Stimulated activated CD8-positive, alpha-beta memory T cell treated with anti-CD3 and anti-CD28 coated beads, Interleukin-7, amount 100 ng/mL, for 24 hours (primary cell): ENCODE measurements at regions not wholly inside any gene's neighbourhood (a gene's known extent, or its start where the extent isn't known, plus 50 kb on each side); places are given as distances from the start of the nearest gene placed in this dataset.
"Not testable (repeated sequence)": the region's sequence is repeated elsewhere in the genome, so short reads cannot be mapped to it uniquely, and the experiment has no call there.

Experiments used
- DNase-seq: peaks from one replicate; pipeline ENCODE4 v3.0.0-alpha.2; 2020; ENCODE audit warnings: low read depth

DNA sequence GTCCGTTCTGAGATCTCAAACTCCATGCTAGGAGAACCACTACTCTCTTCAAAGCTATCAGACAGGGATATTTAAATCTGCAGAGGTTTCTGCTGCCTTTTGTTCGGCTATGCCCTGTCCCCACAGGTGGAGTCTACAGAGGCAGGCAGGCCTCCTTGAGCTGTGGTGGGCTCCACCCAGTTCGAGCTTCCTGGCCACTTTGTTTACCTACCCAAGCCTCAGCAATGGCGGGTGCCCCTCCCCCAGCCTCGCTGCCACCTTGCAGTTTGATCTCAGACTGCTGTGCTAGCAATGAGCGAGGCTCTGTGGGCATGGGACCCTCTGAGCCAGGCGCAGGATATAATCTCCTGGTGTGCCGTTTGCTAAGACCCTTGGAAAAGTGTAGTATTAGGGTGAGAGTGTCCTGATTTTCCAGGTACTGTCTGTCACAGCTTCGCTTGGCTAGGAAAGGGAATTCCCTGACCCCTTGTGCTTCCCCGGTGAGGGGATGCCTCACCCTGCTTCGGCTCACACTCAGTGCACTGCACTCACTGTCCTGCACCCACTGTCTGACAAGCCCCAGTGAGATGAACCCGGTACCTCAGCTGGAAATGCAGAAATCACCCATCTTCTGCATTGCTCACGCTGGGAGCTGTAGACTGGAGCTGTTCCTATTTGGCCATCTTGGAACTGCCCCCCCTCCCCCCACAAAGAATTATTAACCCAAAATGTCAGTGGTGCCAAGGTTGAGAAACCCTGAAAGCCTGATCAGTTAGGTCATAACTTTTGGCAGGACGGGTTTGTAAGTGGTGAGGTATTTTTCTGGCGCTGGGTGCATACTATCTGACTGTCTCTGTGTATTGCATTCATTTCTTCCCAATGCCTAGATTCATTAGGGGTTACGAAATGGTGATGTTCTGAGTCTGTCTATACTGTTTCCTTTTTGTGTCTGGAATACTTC, 181.4 kb downstream of the TEX29 start:
- not testable (repeated sequence) for DNase-seq

DNA sequence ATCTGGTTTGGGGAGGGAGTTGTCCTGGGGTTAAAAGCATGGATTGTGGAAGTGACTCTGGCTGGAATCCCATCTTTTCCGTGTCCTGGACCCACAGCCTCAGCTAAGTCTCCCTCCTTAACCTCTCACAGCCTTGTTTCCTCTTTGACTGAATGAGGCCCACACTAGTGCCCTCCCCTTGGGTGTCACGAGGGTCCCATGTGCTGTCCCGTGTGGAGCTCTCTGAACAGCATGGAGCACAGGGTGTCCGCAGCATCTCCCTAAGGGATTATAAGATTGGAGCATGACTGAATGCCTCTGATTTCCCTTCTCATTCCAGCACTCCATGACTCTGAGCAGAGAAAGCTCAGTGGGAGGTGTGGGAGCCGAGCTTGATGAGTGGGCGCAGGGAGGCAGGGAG, 182.5 kb downstream of the TEX29 start:
- no peak for DNase-seq

DNA sequence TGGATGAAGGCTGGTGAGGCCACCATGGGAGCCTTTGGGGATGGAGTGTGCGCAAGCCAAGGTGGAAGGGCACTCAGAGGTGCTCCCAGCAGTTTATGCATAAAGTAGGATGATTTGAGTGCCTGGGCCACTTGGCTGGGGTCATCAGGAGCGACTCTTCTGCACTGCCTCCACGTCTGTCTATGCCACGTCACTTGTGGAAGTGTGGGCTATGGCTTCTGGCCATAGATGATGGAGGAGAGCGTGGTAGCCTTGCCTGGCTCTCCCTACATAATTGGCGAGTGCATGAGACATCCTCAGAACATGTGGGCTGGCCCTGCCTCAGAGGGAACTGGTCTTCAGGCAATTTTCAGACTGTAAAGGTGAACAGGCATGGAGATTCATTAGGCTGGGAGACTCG, 182.9 kb downstream of the TEX29 start:
- DNase-seq = no peak

DNA sequence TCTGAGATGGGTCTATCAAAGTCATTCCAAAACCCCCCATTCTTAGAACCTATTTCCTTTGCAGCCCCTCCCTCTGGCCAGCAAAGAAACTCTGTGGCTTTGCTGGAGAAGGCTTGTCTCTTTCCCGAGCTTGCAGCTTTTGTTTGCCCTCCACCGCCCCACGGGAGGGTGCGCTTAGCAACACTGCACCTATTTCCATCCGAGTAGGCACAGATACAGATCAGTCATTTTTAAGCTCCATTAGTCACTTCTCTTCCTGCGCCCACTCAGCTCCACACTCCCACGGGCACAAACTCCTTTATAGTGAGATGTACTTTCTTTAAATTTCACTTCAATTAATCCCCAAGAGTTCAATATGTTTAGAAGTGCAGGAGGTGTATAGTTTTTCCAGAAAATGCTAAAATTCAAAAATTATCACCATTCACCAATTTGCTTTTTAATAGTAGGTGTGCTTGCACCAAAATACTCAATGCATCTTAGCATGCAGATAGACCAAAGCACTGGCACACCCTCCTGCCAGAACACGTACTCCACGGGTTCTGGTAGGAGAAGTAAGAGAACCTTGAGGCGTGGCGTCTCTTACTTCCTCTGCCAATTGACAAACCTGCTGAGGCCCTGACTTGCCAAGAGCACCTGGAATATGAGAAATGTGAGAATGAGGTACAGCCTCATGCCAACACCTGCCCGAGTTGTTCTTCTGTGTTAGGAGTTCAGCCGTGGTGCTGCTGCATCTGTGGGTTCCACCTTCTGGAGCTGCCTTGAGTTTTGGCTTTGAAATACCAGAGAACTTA, 183.7 kb downstream of the TEX29 start:
- no peak for DNase-seq

DNA sequence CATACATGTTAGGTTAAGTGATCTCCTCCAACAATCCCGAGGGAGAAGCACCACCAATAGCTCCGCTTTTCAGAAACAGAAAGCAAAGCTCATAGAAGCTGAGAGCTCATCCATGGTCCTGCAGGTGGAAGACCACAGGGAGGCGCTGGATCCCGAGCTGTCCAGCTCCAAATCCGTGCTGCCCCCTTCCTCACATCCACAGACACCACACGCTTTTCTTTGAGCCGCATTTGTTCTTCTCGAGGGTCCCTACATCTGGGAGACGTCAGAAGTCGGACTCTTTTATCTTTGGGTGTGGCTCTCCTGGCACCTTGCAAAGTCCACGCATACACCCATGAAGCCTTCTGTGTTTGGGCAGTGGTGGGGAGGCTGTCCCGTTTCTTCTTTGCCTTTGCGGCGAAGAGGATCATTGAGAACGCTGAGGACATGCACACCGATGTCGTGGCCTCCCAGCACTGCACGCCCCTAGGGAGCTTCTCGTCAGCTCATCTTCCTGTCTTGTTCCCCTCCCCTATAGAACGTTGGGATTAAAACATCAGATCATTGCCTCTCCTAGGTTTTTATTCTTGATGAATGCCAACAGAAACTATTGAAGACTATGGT, 184.8 kb downstream of the TEX29 start:
- no peak for DNase-seq

DNA sequence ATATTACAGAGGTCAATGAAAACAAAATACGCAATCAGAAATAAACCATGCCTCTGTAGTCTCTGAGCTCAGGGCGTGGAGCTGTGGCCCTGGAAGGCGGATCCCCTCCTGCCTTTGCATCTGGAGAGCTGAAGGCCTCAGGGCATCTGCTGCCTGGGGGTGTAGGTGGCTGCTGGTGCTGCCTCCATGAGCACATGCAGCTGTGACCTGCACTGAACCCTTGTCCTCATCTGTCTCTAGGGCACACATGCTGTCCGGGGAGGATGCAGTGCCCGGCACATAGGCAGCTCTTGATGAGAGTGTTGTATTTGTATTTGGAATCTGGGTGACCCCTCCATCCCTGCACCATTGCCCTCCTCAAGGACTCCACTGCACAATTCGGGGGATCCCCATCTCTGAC, 185.7 kb downstream of the TEX29 start:
- no peak for DNase-seq

DNA sequence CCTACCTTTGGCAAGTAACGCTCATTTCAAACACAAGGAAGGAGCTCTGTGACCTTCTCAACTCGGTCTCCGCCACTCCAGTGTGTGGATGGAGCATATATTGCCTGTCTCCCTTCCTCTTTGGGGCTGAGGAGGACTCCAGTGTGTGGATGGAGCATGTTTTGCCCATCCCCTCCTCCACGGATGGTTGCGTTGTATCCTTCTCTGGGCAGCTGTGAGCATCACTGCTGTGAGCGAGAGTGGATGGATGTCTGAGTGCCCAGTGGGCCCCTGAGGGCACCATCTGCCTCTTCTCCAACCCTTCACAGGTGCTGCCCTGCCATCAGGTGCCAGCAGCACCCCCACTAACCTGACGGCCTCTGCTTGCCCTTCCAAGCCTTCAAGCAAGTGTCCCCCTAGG, 186.2 kb downstream of the TEX29 start:
- DNase-seq = no peak

DNA sequence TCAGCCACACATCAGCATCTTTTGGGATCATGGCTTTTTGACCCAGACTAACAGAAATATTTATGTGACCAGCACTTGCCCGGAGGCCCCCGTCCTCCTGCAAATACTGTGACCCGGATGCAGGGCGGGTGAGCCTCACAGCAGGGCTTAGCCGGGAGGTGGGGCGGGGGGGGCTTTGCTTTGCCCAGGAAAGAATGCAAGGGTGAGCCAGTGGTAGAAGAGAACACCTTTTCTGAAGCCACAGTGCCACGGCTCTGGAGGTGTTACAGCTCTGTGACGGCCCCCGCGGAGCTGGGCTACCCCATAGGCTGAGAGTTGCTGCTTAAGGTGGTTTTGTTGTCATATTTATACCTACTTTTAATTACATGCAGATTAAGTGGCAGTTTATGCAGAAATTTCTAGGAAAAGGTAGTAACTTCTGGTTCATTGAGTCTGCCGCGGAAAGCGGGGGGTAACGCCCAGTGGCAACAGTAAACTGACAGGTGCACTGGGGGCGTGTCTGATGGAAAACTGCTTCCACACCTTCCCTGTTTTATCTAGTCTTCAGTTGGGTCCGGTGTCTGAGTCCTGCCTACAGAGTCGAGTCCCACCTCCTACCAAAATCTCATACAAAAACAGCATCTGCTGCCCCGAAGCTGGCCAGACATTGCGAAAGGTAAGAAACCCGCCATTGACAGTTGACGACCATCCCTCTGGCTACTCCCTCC, 187.9 kb downstream of the TEX29 start:
- no peak for DNase-seq

DNA sequence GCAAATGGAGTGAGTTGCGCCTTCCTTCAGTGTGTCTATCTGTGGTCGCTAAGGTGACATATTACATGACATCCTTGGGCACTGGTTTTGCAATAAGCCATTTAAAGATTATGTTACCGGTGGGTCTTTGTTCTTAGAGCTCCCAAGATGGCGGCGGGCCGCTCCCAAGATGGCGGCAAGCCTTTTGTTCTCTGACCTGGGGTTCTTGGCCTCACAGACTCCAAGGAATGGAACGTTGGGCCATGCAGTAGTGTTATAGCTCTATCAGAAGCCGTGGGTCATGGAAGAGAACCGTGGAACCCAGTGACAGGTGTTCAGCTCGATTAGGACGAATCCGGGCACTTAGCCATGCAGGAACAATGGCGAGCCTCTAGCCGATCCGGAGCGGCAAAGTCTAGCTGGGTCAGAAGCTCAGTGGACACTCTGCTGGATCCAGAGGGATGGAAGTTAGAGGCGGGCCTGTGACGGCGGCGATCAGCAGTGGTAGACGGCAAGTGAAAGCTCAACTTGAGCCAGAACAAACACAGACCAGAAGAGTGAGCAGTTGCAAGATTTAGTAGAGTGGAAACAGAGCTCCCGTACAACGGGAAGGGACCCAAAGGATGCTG, 188.6 kb downstream of the TEX29 start:
- DNase-seq = no peak

DNA sequence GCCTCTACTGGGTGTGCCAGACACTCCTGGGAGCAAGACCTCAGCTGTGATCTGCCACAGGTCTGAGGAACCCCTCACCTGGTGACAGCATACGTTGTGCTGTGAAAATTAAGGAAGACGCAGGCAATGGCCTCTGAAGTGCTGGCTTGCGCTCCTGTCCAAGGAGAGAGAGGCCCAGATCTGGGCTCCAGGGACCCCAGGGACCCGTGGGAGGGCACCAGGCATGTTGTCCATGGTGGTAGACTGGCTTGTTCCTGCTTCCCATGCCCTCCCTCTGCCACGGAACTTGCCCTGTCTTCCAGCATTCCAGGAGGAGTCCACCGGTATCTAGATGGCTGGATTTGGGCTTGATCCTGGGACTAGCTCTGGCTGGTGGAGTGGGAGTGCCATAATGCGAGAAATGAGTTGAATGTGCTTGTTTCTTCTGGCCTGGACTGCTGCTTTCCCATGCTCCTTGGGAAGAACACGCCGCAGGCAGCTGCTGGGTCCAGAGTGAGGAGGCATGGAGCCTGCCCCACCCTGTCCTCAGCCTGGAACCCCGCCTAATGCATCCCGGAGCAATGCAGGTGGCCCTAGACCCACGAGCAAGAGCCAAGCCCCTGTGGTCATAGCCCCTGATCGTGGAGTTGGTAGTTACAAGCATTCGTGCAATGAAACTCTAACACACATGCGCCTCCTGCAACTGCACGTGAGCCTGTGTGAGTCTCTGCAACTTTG, 190.2 kb downstream of the TEX29 start:
- DNase-seq = no peak

DNA sequence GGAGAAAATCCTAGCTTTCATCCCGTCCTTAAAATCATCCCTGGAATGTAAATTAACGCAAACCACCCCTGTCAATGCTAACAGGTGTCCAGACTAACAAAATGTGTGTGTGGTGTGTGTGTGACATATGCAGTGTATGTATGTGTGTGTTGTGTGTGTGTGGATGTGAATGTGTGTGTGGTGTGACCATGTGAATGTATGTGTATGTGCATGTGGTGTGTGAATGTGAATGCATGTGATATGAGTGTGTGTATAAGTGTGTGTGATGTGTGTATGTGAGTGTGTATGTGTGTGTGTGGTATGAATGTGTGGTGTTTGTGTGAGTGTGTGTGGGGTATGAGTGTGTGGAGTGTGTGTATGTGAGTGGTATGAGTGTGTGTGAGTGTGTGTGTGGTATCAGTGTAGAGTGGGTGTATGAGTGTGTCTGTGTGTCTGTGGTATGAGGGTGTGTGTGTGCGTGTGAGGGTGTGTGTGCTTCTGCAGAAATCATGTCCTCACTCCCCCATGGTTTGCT, 190.8 kb downstream of the TEX29 start:
- no peak for DNase-seq

DNA sequence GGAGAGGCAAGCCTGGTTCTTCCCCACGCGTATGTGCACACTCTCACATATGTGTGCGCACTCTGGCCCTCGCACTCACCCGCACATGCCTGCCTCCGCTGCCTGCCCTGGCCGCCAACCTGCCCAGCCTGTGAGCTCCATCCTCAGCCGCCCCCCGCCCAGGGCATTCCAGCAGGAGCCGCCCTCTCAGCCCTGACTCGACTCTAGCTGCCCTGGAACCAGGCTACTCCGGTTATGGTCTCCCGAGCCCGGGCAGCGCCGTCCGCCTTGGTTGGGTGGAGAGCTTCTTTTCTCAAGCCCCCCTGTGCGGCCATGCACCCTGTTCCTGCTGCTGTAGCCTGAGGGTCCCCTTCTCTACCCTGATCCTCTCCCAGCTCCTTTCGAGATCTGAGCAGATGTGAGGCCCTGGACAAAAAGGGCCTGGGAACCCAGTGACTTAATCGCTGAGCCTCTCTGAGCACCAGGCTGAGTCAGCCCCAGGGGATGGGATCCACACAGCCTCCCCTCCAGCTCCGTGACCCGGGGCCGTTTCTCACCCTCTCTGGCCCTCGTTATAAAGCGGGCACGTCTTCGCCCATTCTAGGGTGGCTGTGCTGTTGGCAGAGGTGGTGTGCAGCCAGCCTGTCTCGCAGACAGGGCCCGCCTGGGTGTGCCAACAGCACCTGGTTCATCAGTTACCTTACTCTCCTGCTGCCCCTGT, 191.5 kb downstream of the TEX29 start:
- DNase-seq = no peak

DNA sequence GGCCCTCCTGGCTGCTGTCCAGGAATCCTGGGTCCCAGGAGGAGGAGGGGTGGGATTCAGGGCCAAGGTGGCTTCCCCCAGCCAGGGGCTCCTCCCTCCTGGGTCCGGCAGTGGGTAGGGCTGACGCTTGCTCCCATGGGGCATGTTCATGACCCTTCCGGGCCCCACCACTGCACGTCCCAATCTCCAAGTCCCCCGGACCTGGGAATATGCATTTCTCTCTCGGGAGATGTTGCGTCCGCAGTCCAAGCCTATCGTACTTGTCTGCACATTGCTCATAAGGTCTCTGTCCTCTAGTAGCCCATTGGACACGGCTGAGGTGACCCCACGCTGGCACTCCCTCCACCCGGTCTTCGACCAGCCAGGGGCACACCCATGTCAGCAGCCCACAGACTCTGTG, 192.3 kb downstream of the TEX29 start:
- no peak for DNase-seq

DNA sequence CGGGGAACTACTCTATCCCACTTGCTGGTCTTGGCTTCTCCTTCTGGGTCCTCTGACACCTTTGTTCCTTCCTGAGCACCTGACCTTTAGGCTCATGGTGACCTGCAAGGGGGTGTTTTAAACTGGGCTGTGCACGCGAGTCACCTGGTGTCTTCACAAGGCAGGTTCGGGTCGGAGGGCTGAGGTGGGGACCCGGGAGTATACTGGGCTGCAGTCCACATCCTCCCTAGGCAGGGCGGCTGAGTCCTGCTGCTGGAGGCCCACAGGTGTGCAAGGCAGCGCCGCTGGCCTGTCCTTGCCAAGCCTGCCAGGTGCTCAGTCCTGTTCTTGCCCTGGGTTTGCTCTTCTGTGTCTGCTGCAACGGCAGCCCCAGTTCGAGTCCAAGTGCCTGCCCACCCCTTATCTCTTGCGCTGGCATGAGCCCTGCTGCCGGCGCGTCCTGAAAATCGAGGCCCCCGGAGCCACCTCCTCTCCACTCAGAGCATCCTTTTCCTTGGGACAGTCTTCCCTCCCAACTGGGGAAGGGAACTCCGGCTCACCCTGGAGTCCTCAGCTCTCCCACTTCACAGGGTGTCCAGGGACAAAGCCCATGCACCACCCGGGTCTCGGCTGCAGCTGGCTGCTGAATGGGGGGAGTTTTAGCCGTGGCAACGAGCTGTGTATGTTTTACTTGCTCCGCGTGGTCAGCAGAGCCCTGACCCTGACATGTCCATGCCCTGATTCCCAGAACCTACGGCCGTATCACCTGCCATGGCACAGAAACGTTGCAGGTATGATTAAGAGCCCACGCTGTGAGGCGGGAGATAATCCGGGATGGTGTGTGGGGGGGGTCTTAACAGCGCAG, 193.5 kb downstream of the TEX29 start:
- DNase-seq = no peak

DNA sequence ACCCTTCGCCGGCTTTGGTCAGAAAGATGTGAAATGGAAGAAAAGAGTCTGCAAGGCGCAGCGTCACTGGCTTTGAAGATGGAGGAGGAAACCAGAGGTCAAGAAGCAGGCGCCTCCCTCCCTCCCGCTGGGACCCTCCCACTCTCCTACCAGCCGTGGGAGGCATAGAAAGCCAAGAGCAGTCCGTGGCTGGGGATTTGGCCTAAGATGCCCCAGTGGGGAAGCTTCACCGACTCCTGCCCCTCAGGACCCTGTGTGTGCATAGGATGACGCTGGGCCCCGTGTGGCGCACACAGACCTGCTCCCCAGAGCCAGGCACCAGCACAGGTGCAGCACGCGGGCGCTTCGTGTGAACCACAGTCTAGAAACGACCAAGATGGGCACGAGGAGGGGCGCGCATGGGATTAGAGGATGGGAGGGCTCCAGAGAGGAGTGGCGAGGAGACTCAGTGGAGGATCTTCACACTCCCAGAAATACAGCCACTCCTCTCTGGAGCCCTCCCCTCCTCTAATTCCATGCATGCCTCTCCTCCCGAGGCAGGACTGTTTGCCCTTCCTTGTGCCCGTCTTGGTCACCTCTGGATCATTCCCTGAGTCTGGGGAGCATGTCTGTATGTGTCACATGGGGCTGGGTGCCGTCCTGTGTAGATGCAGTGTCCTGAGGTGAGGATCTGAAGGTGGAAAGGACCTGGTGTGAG, 194.3 kb downstream of the TEX29 start:
- no peak for DNase-seq

DNA sequence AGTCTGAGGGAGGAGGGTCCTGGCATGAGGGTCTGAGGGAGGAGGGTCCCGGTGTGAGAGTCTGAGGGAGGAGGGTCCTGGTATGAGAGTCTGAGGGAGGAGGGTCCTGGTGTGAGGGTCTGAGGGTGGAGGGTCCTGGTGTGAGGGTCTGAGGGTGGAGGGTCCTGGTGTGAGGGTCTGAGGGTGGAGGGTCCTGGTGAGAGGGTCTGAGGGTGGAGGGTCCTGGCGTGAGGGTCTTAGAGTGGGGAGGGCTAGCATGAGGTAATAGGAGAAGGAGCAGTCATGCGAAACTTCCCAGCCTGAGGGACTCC, 194.8 kb downstream of the TEX29 start:
- DNase-seq = no peak

DNA sequence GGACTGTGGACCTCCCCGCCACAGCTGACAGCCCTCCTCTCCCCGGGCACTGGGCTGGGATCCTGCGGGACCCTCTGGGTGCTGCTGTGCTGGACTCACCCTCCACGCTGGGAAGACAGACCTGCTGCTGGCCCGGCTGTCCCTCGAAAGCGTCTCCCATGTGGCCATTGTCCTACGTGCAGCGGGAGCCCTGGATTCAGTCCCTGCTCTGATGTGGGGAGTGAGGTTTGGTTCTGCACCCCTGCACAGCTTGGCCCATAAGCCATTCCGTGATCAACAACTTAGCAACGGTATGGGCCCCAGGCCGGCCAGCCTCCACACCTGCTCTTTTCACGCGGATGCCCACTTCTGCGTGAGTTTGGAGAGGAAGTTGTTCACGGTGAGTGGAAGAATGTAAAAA, 195.2 kb downstream of the TEX29 start:
- no peak for DNase-seq

DNA sequence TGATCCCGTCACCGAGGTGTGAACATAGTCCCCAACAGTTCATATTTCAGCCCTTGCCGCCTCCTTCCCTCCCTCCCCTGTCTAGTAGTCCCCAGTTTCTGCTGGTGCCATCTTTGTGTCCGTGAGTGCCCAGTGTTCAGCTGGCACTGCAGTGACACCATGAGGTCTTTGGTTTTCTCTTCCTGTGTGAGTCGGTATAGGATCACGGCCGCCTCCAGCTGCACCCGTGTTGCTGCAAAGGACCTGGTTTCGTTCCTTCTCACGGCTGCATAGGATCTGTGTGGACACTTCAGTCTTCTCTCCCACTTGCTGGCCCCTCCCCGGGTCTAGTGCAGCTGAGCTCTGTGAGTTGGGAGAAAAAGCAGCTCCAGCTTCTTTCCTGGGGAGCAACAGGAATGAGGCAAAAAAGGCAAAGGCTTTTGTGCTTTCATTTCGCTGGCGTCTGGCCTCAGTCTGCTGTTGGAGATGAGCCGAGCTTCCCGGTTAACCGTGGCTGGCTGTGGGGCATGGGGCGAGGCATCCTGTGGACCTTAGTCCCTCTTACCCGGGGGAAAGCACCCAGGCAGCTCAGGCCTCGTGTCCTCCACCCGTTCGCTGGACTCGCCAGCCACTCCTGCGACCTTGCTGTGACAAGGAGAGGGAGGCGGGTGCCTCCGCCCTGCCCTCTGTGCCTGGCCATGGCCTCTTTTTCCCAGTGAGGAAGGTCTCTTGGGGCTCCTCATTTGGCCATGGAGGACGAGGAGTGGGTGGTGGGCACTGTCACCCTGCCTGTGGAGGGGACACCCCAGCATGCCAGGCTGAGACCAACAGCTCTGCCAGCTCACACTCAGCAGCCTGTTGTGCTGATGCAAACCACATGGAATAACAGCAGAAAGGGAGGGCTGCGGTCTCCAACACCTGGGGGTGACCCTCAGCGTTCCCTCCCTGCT, 196.5 kb downstream of the TEX29 start:
- no peak for DNase-seq
